ENCODE measurements at regions not wholly inside any gene's neighbourhood (a gene's known extent, or its start where the extent isn't known, plus 50 kb on each side); places are given as distances from the start of the nearest gene placed in this dataset.

- no peak overlapping the region for H3K9ac ChIP-seq (ENCODE audit: low read length)
- no peak overlapping the region for H3K4me3 ChIP-seq (ENCODE audit: insufficient read depth in 1 of 2, low read depth in 1 of 2, low read length in 2 of 2)
- no peak overlapping the region for H3K23ac ChIP-seq (ENCODE audit: low read length in 2 of 2)
- no peak overlapping the region for H2BK15ac ChIP-seq (ENCODE audit: low read depth, poor library complexity, severe bottlenecking)
- no peak overlapping the region for H4K91ac ChIP-seq (ENCODE audit: low read length)
- H2AK5ac ChIP-seq (ENCODE audit: low read length, severe bottlenecking), result no peak overlapping the region
- no peak overlapping the region for H2BK12ac ChIP-seq (ENCODE audit: low read length in 2 of 2)
- no peak overlapping the region for H3K4ac ChIP-seq (ENCODE audit: low read depth in 1 of 2, low read length in 2 of 2)
- no peaks in the 10 kb centered on the region for H3K27me3 ChIP-seq (ENCODE audit: control insufficient read depth in 1 of 2, insufficient read depth in 1 of 2, low read length in 2 of 2)
- no peak overlapping the region for H3K14ac ChIP-seq (ENCODE audit: low read length in 2 of 2)
- H3K4me2 ChIP-seq (ENCODE audit: low read length, poor library complexity, severe bottlenecking), result no peak overlapping the region
- no peaks in the 10 kb centered on the region for H3K4me1 ChIP-seq (ENCODE audit: control insufficient read depth, insufficient read depth, low read depth, low read length)
- no peaks in the 10 kb centered on the region for H3K79me1 ChIP-seq (replicated peaks; ENCODE audit: low read length, poor library complexity, severe bottlenecking)
- WGBS, result no CpG with 5 or more reads among the region's 1 CpG
- H3K9me3 ChIP-seq (ENCODE audit: control insufficient read depth, low read length), result no peaks in the 10 kb centered on the region
- no peak overlapping the region for H3K18ac ChIP-seq (ENCODE audit: low read depth in 1 of 2, low read length in 2 of 2)
- no peak overlapping the region for H2BK5ac ChIP-seq (ENCODE audit: low read depth, low read length, poor library complexity, severe bottlenecking)
- no peak overlapping the region for H2AFZ ChIP-seq (ENCODE audit: low read depth, low read length)
- no peak overlapping the region for H2BK120ac ChIP-seq (ENCODE audit: low read depth, low read length)
- no peak overlapping the region for H3K27ac ChIP-seq (ENCODE audit: low read length, poor library complexity, severe bottlenecking)
- no peaks in the 10 kb centered on the region for H3K36me3 ChIP-seq (ENCODE audit: control insufficient read depth in 1 of 2, insufficient read depth in 2 of 2, low read depth in 1 of 2, low read length in 2 of 2)
- no peak overlapping the region for H4K8ac ChIP-seq (ENCODE audit: low read length)
- no peak for DNase-seq
Measured at GRCh38 chrX:73930300-73930699, 77.8 kb upstream of the XIST start.

DNA sequence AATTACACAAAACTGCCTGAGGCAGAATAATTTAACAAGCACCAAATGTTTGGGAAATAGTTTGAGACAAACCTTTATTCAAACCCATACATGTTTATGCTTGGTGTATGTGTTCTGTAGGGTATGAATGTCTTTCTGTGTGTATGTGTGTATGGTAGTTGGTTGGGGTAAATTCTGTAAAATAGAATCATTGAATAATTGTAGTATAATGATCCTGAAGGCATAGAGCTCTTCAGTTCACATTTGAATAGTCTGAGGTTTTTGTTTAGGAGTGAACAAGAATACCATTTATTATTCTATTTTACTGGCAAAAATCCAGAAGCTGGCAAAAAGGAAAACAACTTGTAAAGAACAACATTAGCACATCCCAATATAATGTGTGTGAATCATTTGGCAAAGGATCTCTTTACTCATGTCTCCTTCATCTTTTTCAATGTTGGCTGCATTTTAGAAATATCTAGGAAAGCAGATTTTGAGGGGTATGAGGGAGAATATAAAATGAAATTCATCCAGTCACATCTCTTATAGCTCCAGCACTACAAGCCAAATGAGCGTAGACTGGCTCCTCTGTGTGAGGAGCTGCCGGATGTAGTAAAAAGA, 70.4 kb upstream of the XIST start:
- no peak overlapping the region for H3K4ac ChIP-seq (ENCODE audit: low read depth in 1 of 2, low read length in 2 of 2)
- H3K9me3 ChIP-seq (ENCODE audit: control insufficient read depth, low read length), result no peaks in the 10 kb centered on the region
- no peak overlapping the region for H3K27ac ChIP-seq (ENCODE audit: low read length, poor library complexity, severe bottlenecking)
- no CpG with 5 or more reads among the region's 2 CpGs for WGBS
- H3K4me1 ChIP-seq (ENCODE audit: control insufficient read depth, insufficient read depth, low read depth, low read length), result no peaks in the 10 kb centered on the region
- H3K9ac ChIP-seq (ENCODE audit: low read length), result no peak overlapping the region
- H3K14ac ChIP-seq (ENCODE audit: low read length in 2 of 2), result no peak overlapping the region
- no peak overlapping the region for H2BK120ac ChIP-seq (ENCODE audit: low read depth, low read length)
- H3K18ac ChIP-seq (ENCODE audit: low read depth in 1 of 2, low read length in 2 of 2), result no peak overlapping the region
- no peak overlapping the region for H2BK5ac ChIP-seq (ENCODE audit: low read depth, low read length, poor library complexity, severe bottlenecking)
- H4K8ac ChIP-seq (ENCODE audit: low read length), result no peak overlapping the region
- H3K4me2 ChIP-seq (ENCODE audit: low read length, poor library complexity, severe bottlenecking), result no peak overlapping the region
- H2AK5ac ChIP-seq (ENCODE audit: low read length, severe bottlenecking), result no peak overlapping the region
- H2AFZ ChIP-seq (ENCODE audit: low read depth, low read length), result no peak overlapping the region
- no peaks in the 10 kb centered on the region for H3K79me1 ChIP-seq (replicated peaks; ENCODE audit: low read length, poor library complexity, severe bottlenecking)
- no peak overlapping the region for H2BK12ac ChIP-seq (ENCODE audit: low read length in 2 of 2)
- H3K23ac ChIP-seq (ENCODE audit: low read length in 2 of 2), result no peak overlapping the region
- H4K91ac ChIP-seq (ENCODE audit: low read length), result no peak overlapping the region
- DNase-seq, result no peak
- no peak overlapping the region for H2BK15ac ChIP-seq (ENCODE audit: low read depth, poor library complexity, severe bottlenecking)
- H3K36me3 ChIP-seq (ENCODE audit: control insufficient read depth in 1 of 2, insufficient read depth in 2 of 2, low read depth in 1 of 2, low read length in 2 of 2), result no peaks in the 10 kb centered on the region
- no peak overlapping the region for H3K4me3 ChIP-seq (ENCODE audit: insufficient read depth in 1 of 2, low read depth in 1 of 2, low read length in 2 of 2)
- H3K27me3 ChIP-seq (ENCODE audit: control insufficient read depth in 1 of 2, insufficient read depth in 1 of 2, low read length in 2 of 2), result peaks cover 0 to 9% of the 10 kb centered on the region in 2 experiments

GRCh38 chrX:73916931-73917667, 64.6 kb upstream of the XIST start:
- 71% methylated on average over 1 of the region's 2 CpGs for WGBS

GRCh38 chrX:73916489-73916888, 64.0 kb upstream of the XIST start:
- Histone ChIP-seq H4K8ac (ENCODE audit: low read length) (no peak overlapping the region), H3K27ac (ENCODE audit: low read length, poor library complexity, severe bottlenecking) (peak overlapping the region; percentile 94), H3K9me3 (ENCODE audit: control insufficient read depth, low read length) (no peaks in the 10 kb centered on the region), H4K91ac (ENCODE audit: low read length) (no peak overlapping the region), H3K18ac (ENCODE audit: low read depth in 1 of 2, low read length in 2 of 2) (no peak overlapping the region), H3K4me3 (ENCODE audit: insufficient read depth in 1 of 2, low read depth in 1 of 2, low read length in 2 of 2) (no peak overlapping the region), H3K23ac (ENCODE audit: low read length in 2 of 2) (no peak overlapping the region), H2AK5ac (ENCODE audit: low read length, severe bottlenecking) (no peak overlapping the region), H2BK5ac (ENCODE audit: low read depth, low read length, poor library complexity, severe bottlenecking) (peak overlapping the region; percentile 66), H3K9ac (ENCODE audit: low read length) (no peak overlapping the region), H3K27me3 (ENCODE audit: control insufficient read depth in 1 of 2, insufficient read depth in 1 of 2, low read length in 2 of 2) (peaks cover 0 to 20% of the 10 kb centered on the region in 2 experiments), H3K4me2 (ENCODE audit: low read length, poor library complexity, severe bottlenecking) (no peak overlapping the region), H3K79me1 (replicated peaks; ENCODE audit: low read length, poor library complexity, severe bottlenecking) (no peaks in the 10 kb centered on the region), H2BK12ac (ENCODE audit: low read length in 2 of 2) (no peak overlapping the region), H3K36me3 (ENCODE audit: control insufficient read depth in 1 of 2, insufficient read depth in 2 of 2, low read depth in 1 of 2, low read length in 2 of 2) (no peaks in the 10 kb centered on the region), H3K14ac (ENCODE audit: low read length in 2 of 2) (no peak overlapping the region), H2BK120ac (ENCODE audit: low read depth, low read length) (no peak overlapping the region), H3K4me1 (ENCODE audit: control insufficient read depth, insufficient read depth, low read depth, low read length) (no peaks in the 10 kb centered on the region), H2AFZ (ENCODE audit: low read depth, low read length) (no peak overlapping the region), H2BK15ac (ENCODE audit: low read depth, poor library complexity, severe bottlenecking) (no peak overlapping the region), H3K4ac (ENCODE audit: low read depth in 1 of 2, low read length in 2 of 2) (no peak overlapping the region)
- no peak for DNase-seq

More at GRCh38 chrX:73916931-73917667, 64.6 kb upstream of the XIST start:
- Histone ChIP-seq H3K4me2 (ENCODE audit: low read length, poor library complexity, severe bottlenecking) (no peak overlapping the region), H3K4ac (ENCODE audit: low read depth in 1 of 2, low read length in 2 of 2) (no peak overlapping the region), H3K14ac (ENCODE audit: low read length in 2 of 2) (no peak overlapping the region), H2BK12ac (ENCODE audit: low read length in 2 of 2) (no peak overlapping the region), H3K9ac (ENCODE audit: low read length) (peak overlapping the region; percentile 57), H3K4me3 (ENCODE audit: insufficient read depth in 1 of 2, low read depth in 1 of 2, low read length in 2 of 2) (no peak overlapping the region), H3K4me1 (ENCODE audit: control insufficient read depth, insufficient read depth, low read depth, low read length) (no peaks in the 10 kb centered on the region), H2BK15ac (ENCODE audit: low read depth, poor library complexity, severe bottlenecking) (no peak overlapping the region), H3K9me3 (ENCODE audit: control insufficient read depth, low read length) (no peaks in the 10 kb centered on the region), H4K91ac (ENCODE audit: low read length) (no peak overlapping the region), H2AK5ac (ENCODE audit: low read length, severe bottlenecking) (no peak overlapping the region), H3K36me3 (ENCODE audit: control insufficient read depth in 1 of 2, insufficient read depth in 2 of 2, low read depth in 1 of 2, low read length in 2 of 2) (no peaks in the 10 kb centered on the region), H4K8ac (ENCODE audit: low read length) (no peak overlapping the region), H2BK120ac (ENCODE audit: low read depth, low read length) (peak overlapping the region; percentile 5), H3K27me3 (ENCODE audit: control insufficient read depth in 1 of 2, insufficient read depth in 1 of 2, low read length in 2 of 2) (peaks cover 0 to 20% of the 10 kb centered on the region in 2 experiments), H3K23ac (ENCODE audit: low read length in 2 of 2) (no peak overlapping the region), H2AFZ (ENCODE audit: low read depth, low read length) (no peak overlapping the region), H3K79me1 (replicated peaks; ENCODE audit: low read length, poor library complexity, severe bottlenecking) (no peaks in the 10 kb centered on the region), H3K18ac (ENCODE audit: low read depth in 1 of 2, low read length in 2 of 2) (peak overlapping the region in 1 of 2 experiments; percentile 54), H3K27ac (ENCODE audit: low read length, poor library complexity, severe bottlenecking) (peak overlapping the region; percentile 94), H2BK5ac (ENCODE audit: low read depth, low read length, poor library complexity, severe bottlenecking) (peak overlapping the region; percentile 66)
- peak; percentile 81 for DNase-seq

All from mesenchymal stem cell (in vitro differentiated cells and primary cell).